IMR-90 (cell line): ENCODE measurements at regions not wholly inside any gene's neighbourhood (a gene's known extent, or its start where the extent isn't known, plus 50 kb on each side); places are given as distances from the start of the nearest gene placed in this dataset.

Experiments used
- ATAC-seq: fragments of 200-7000 bp; cut with Tn5 transposase; 2 replicates; pipeline ENCODE4 v1.9.1; 2020; ENCODE audit warnings: low read depth, mild to moderate bottlenecking, moderate library complexity
- BruUV-seq: library from RNA; stranded (reverse); fragments of 400-500 nt; replicated peaks from 2 replicates; lab custom pipeline; 2021; lab: Mats Ljungman, UMichigan
- CTCF ChIA-PET: fragments of 300-600 bp; formaldehyde crosslinking; extraction: SDS; loops from one replicate; lab custom pipeline; 2021; ENCODE audit warnings: antibody characterized with exemption; lab: Yijun Ruan, JAX
- POLR2A ChIA-PET: fragments of 300-600 bp; sonication (Branson Sonifier 250); formaldehyde crosslinking; loops from one replicate; lab custom pipeline; 2022; ENCODE audit warnings: antibody characterized with exemption; ENCODE audit not compliant: unreplicated experiment; lab: Charles Lee
- DNase-seq: peaks from one replicate; pipeline ENCODE4 v3.0.0; 2013
- H2AFZ ChIP-seq: replicated peaks from 2 replicates; pipeline ENCODE3; 2013; ENCODE audit warnings: low read length, mild to moderate bottlenecking; ENCODE audit not compliant: poor library complexity
- H2AK5ac ChIP-seq: 2 replicates; pipeline ENCODE4 v1.6.1; 2013; ENCODE audit warnings: low read depth, low read length, inconsistent platforms
- H2AK9ac ChIP-seq: replicated peaks from 2 replicates; pipeline ENCODE3; 2013; ENCODE audit warnings: mild to moderate bottlenecking, low read depth, low read length, moderate library complexity; ENCODE audit not compliant: poor library complexity
- H2BK120ac ChIP-seq: 2 replicates; pipeline ENCODE4 v1.6.1; 2013; ENCODE audit warnings: low read depth, low read length, inconsistent platforms
- H2BK15ac ChIP-seq: 3 replicates; pipeline ENCODE4 v1.6.1; 2013; ENCODE audit warnings: low read depth, low read length, inconsistent platforms
- H2BK20ac ChIP-seq: 2 replicates; pipeline ENCODE4 v1.6.1; 2013; ENCODE audit warnings: low read depth, mild to moderate bottlenecking, inconsistent platforms, low read length, moderate library complexity
- H2BK5ac ChIP-seq: 2 replicates; pipeline ENCODE4 v1.6.1; 2013; ENCODE audit warnings: mild to moderate bottlenecking, low read depth, low read length, inconsistent platforms; ENCODE audit not compliant: poor library complexity, severe bottlenecking
- H3K14ac ChIP-seq: replicated peaks from 2 replicates; pipeline ENCODE4 v1.6.1; 2013; ENCODE audit warnings: low read depth, low read length, inconsistent platforms
- H3K18ac ChIP-seq: 2 replicates; pipeline ENCODE4 v1.6.1; 2013; ENCODE audit warnings: low read depth, low read length, control low read depth
- H3K23ac ChIP-seq: 2 replicates; pipeline ENCODE4 v1.6.1; 2013; ENCODE audit warnings: low read depth, low read length, inconsistent platforms
- H3K27ac ChIP-seq: 2 replicates; pipeline ENCODE4 v1.5.1; 2013; ENCODE audit warnings: mild to moderate bottlenecking, control low read depth, low read length; ENCODE audit not compliant: insufficient read depth
- H3K27me3 ChIP-seq: 2 replicates; pipeline ENCODE4 v1.6.1; 2013; ENCODE audit warnings: low read length; ENCODE audit not compliant: control insufficient read depth, insufficient read depth
- H3K36me3 ChIP-seq: 2 replicates; pipeline ENCODE4 v1.6.1; 2013; ENCODE audit warnings: low read length, mixed read lengths; ENCODE audit not compliant: control insufficient read depth, insufficient read depth
- H3K4ac ChIP-seq: 2 replicates; pipeline ENCODE4 v1.6.1; 2013; ENCODE audit warnings: low read depth, low read length, inconsistent platforms
- H3K4me1 ChIP-seq: 2 replicates; pipeline ENCODE4 v1.6.1; 2013; ENCODE audit warnings: low read length, mixed read lengths; ENCODE audit not compliant: control insufficient read depth, insufficient read depth
- H3K4me2 ChIP-seq: 2 replicates; pipeline ENCODE4 v1.6.1; 2013; ENCODE audit warnings: low read depth, mild to moderate bottlenecking, control low read depth, low read length, moderate library complexity
- H3K4me3 ChIP-seq: 2 replicates; pipeline ENCODE4 v1.5.1; 2013; ENCODE audit warnings: low read depth, mild to moderate bottlenecking, control low read depth, low read length, moderate library complexity; ENCODE audit not compliant: insufficient read depth
- H3K56ac ChIP-seq: 2 replicates; pipeline ENCODE4 v1.6.1; 2013; ENCODE audit warnings: low read length, inconsistent platforms; ENCODE audit not compliant: insufficient read depth; ENCODE audit errors: extremely low read depth
- H3K79me1 ChIP-seq, 2 experiments: 2 replicates each; pipeline ENCODE4 v1.6.1; 2013; ENCODE audit warnings: low read length in 2 of 2, inconsistent platforms in 1 of 2, low read depth in 1 of 2
- H3K9ac ChIP-seq: 2 replicates; pipeline ENCODE4 v1.6.1; 2013; ENCODE audit warnings: low read depth, low read length, control low read depth
- H3K9me1 ChIP-seq: 2 replicates; pipeline ENCODE4 v1.6.1; 2013; ENCODE audit warnings: low read length, inconsistent platforms; ENCODE audit not compliant: insufficient read depth
- H3K9me3 ChIP-seq: 2 replicates; pipeline ENCODE4 v1.6.1; 2013; ENCODE audit warnings: low read length; ENCODE audit not compliant: control insufficient read depth, insufficient read depth
- H4K20me1 ChIP-seq: 2 replicates; pipeline ENCODE4 v1.6.1; 2013; ENCODE audit warnings: low read length, inconsistent platforms; ENCODE audit not compliant: insufficient read depth
- H4K5ac ChIP-seq: 2 replicates; pipeline ENCODE4 v1.6.1; 2013; ENCODE audit warnings: mild to moderate bottlenecking, low read depth, low read length, control low read depth
- H4K8ac ChIP-seq, 2 experiments: 2 replicates each; pipeline ENCODE4 v1.6.1; 2013; ENCODE audit warnings: low read depth in 2 of 2, low read length in 2 of 2, control low read depth in 1 of 2, inconsistent platforms in 1 of 2
- H4K91ac ChIP-seq: 2 replicates; pipeline ENCODE4 v1.6.1; 2013; ENCODE audit warnings: low read depth, low read length, inconsistent platforms; ENCODE audit not compliant: insufficient read depth
- CEBPB ChIP-seq: IDR thresholded peaks from 2 replicates; pipeline ENCODE4 v1.6.1; 2012; ENCODE audit warnings: low read depth, low read length, improper control_type of control experiment
- FOS ChIP-seq: fragments of 150-350 bp; IDR thresholded peaks from 2 replicates; pipeline ENCODE4 v1.6.1; 2016; ENCODE audit warnings: low read depth, low read length
- RAD21 ChIP-seq: IDR thresholded peaks from 2 replicates; pipeline ENCODE4 v1.6.1; 2012; ENCODE audit warnings: low read length, improper control_type of control experiment
- WGBS, 2 experiments: methylation state at CpG; one replicate each; pipeline versions ENCODE4 v1.1.5 to v1.1.7; 2013; ENCODE audit warnings: missing lambda C conversion rate in 2 of 2; ENCODE audit not compliant: insufficient read length in 1 of 2; ENCODE audit errors: extremely low coverage in 2 of 2; 5-methylcytosine and 5-hydroxymethylcytosine counted together
- dilution Hi-C: fragments of 300-500 bp; cut with HindIII; formaldehyde crosslinking; loops from one replicate; pipeline ENCODE4 v1.14.3; 2018; ENCODE audit warnings: low sequenced_read_pairs; ENCODE audit not compliant: unreplicated experiment
- in situ Hi-C: fragments of 300-500 bp; cut with MboI; formaldehyde crosslinking; loops from 3 replicates; pipeline ENCODE4 v1.14.3; 2019; ENCODE audit warnings: low sequenced_read_pairs, inconsistent platforms, mixed read lengths
- intact Hi-C: fragments of 100-400 bp; cut with micrococcal nuclease; formaldehyde crosslinking; loops from 2 replicates; pipeline ENCODE4 v1.10.0; 2022
- TF ChIP-seq, protein P1 (sequence below): fragments of 150-350 bp; IDR thresholded peaks from 2 replicates; pipeline ENCODE4 v1.6.1; 2017; ENCODE audit warnings: mild to moderate bottlenecking, antibody characterized with exemption, low read length, low read depth

DNA sequence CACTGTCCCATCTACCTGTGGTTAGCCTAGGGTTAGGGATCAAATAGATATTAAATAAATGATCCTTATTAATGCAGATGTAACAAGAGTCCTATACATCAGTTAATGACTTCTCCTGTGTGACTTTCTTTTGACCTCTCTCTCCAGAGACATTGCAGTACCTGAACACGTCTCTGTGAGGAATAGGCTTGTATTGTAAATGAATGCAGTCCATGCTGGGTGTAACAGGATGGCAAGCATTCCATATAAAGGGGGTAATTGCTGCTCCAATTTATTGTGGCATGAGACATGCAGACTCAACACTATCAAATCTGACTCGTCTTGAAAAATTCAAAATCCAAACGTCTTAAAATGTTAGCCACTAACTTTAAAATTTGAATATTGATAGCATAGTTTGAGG lies 189.5 kb downstream of the PRDM2 start:
- POLR2A ChIA-PET, result no interaction called here
- CTCF ChIA-PET, result no interaction called here
- Histone ChIP-seq H4K8ac (no peak overlapping the region), H4K20me1 (no peaks in the 10 kb centered on the region), H2BK5ac (no peak overlapping the region), H3K27me3 (no peaks in the 10 kb centered on the region; the same call in 1 of the 2 replicates), H4K5ac (no peak overlapping the region), H3K4me3 (no peak overlapping the region), H2AK9ac (no peak overlapping the region), H3K27ac (no peak overlapping the region), H3K4ac (no peak overlapping the region), H2BK20ac (no peak overlapping the region), H3K36me3 (no peaks in the 10 kb centered on the region), H3K56ac (no peak overlapping the region), H3K23ac (no peak overlapping the region), H3K4me2 (no peak overlapping the region), H2BK120ac (no peak overlapping the region), H3K18ac (no peak overlapping the region), H2AK5ac (no peak overlapping the region), H3K4me1 (no peaks in the 10 kb centered on the region), H2BK15ac (no peak overlapping the region), H3K79me1 (no peaks in the 10 kb centered on the region), H3K14ac (no peak overlapping the region), H3K9me3 (peaks cover 1% of the 10 kb centered on the region), H4K91ac (no peak overlapping the region), H3K9ac (no peak overlapping the region), H3K9me1 (no peaks in the 10 kb centered on the region), H2AFZ (no peak overlapping the region)
- dilution Hi-C loops, result no loop called here
- ATAC-seq (no peak), DNase-seq (no peak)
- BruUV-seq, result no TSS peak
- no CpG with 5 or more reads among the region's 3 CpGs for WGBS, 2 experiments
- TF ChIP-seq CEBPB, result no peak
- TF ChIP-seq FOS, result no peak
- TF ChIP-seq RAD21, result no peak
- TF ChIP-seq, protein P1, sequence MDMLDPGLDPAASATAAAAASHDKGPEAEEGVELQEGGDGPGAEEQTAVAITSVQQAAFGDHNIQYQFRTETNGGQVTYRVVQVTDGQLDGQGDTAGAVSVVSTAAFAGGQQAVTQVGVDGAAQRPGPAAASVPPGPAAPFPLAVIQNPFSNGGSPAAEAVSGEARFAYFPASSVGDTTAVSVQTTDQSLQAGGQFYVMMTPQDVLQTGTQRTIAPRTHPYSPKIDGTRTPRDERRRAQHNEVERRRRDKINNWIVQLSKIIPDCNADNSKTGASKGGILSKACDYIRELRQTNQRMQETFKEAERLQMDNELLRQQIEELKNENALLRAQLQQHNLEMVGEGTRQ, result no peak
- in situ Hi-C loops, result no loop called here
- intact Hi-C loops, result no loop called here
